ENCODE measurements at regions not wholly inside any gene's neighbourhood (a gene's known extent, or its start where the extent isn't known, plus 50 kb on each side); places are given as distances from the start of the nearest gene placed in this dataset.

DNA sequence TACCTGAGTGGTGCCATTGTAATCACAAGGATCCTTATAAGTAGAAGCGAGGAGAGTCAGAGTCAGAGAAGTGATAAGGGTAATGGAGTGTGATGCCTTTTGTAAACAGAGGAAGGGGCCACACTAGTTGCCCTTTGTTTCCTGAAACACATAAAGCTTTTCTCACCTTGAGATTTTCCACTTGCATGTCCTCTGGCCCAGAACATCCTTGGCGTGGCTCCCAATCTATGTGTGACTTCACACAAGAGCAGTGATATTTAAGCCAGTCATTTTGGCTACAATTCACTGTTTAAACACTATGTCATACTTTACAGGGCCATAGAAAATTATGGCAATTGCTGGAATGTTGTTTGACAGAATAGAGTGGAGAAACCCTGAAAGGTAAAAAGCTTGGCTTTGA, 121.2 kb upstream of the BTN3A2 start:
- TF ChIP-seq, protein P1, sequence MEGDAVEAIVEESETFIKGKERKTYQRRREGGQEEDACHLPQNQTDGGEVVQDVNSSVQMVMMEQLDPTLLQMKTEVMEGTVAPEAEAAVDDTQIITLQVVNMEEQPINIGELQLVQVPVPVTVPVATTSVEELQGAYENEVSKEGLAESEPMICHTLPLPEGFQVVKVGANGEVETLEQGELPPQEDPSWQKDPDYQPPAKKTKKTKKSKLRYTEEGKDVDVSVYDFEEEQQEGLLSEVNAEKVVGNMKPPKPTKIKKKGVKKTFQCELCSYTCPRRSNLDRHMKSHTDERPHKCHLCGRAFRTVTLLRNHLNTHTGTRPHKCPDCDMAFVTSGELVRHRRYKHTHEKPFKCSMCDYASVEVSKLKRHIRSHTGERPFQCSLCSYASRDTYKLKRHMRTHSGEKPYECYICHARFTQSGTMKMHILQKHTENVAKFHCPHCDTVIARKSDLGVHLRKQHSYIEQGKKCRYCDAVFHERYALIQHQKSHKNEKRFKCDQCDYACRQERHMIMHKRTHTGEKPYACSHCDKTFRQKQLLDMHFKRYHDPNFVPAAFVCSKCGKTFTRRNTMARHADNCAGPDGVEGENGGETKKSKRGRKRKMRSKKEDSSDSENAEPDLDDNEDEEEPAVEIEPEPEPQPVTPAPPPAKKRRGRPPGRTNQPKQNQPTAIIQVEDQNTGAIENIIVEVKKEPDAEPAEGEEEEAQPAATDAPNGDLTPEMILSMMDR (conservative IDR thresholded peaks at IDR 0.05; ENCODE audit: low read length) = no peak
- no peak for TF ChIP-seq EZH2phosphoT487 (IDR thresholded peaks at IDR 0.05; ENCODE audit: borderline replicate concordance, low read depth, low read length)
